ENCODE measurements at regions not wholly inside any gene's neighbourhood (a gene's known extent, or its start where the extent isn't known, plus 50 kb on each side); places are given as distances from the start of the nearest gene placed in this dataset.
"Not testable (repeated sequence)": the region's sequence is repeated elsewhere in the genome, so short reads cannot be mapped to it uniquely, and the experiment has no call there.

GRCh38 chr5:67880876-67881275 lies 334.7 kb upstream of the PIK3R1 start:
- no peak for DNase-seq (ENCODE audit: low read depth in 2 of 2)

- DNase-seq (ENCODE audit: low read depth in 2 of 2) = no peak
Measured at GRCh38 chr5:67880511-67880805, 335.1 kb upstream of the PIK3R1 start.

DNA sequence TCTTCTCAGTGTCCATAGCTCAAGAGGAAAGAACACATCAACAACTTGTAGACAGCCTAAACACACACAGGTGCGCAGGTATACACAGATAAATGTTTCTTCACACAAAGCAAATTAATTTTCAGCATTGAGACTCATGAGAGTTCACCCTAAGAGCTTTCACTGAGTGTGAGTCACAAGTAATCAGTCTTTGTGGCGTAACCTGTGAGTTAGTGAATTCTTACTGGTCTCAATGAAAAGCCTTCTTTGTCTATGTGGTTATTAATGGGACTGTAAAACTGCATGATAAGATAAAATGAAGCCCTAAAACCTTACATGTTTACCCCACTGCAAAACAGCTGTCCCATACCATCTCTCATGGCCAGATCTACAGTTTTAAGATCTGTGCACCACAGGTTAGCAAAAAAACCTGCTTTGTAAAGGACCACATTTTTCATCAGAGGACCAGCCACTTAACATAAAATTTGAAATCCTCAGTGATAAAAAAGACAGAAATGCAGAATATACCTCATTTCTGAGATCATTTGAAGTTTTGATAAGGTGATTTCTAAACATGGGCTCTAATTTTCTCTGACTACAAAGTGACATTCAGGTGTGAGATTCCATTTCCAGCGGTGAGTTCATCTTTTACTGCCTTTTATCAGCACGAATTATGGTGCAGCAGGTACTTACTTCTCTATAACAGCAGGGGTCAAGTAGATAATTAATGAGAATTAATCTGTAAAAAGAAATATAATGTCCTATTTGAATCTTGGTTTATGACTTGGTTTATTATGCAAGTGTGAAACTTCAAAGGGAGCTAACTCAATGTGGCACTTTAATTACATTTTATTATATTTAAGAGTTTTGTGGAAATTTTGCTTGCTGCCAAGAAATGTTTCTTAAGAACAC lies 335.7 kb upstream of the PIK3R1 start:
- no peak for DNase-seq (ENCODE audit: low read depth in 2 of 2)

GRCh38 chr5:67878933-67879332 lies 336.6 kb upstream of the PIK3R1 start:
- no peak for DNase-seq (ENCODE audit: low read depth in 2 of 2)

- DNase-seq (ENCODE audit: low read depth in 2 of 2) = no peak
Measured at GRCh38 chr5:67876371-67876770, 339.2 kb upstream of the PIK3R1 start.

GRCh38 chr5:67875601-67876000 lies 340.0 kb upstream of the PIK3R1 start:
- no peak for DNase-seq (ENCODE audit: low read depth in 2 of 2)

- no peak for DNase-seq (ENCODE audit: low read depth in 2 of 2)
Measured at GRCh38 chr5:67873935-67874334, 341.6 kb upstream of the PIK3R1 start.

- DNase-seq (ENCODE audit: low read depth in 2 of 2) = no peak
Measured at GRCh38 chr5:67870662-67871061, 344.9 kb upstream of the PIK3R1 start.

DNA sequence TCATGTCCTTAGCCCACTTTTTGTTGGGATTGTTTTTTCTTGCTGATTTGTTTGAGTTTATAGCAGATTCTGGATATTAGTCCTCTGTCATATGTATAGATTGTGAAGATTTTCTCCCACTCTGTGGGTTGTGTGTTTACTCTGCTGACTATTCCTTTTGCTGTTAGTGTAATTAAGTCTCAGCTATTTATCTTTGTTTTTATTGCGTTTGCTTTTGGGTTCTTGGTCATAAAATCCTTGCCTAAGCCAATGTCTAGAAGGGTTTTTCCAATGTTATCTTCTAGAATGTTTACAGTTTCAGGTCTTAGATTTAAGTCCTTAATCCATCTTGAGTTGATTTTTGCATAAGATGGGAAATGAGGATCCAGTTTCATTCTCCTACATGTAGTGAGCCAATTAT lies 351.2 kb upstream of the PIK3R1 start:
- not testable (repeated sequence) for DNase-seq (ENCODE audit: low read depth in 2 of 2)

DNA sequence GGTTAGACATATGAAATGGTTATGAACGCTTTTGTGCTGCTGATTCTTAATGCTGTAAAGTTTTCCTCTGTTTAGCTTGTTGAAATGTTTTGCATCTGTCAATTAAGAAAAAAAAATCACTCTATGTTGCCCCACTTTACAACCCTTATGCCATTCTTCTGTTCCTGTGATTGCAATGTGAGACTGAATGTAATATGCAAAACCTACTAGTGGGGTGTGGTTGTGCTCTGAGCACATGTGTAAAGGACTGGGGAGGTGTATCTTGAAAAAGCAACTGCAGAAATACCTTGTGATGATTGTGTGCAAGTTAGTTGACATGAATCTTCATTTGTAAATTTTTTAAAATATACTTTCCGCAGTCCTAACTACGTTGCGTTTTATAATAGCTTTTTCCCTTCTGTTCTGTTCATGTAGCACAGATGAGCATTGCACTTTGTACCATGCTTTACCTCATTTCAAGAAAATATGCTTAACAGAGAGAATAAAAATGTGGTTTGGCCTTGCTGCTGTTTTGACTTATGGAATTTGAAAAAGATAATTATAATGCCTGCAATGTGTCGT lies 357.0 kb upstream of the PIK3R1 start:
- DNase-seq (ENCODE audit: low read depth in 2 of 2) = no peak

- DNase-seq (ENCODE audit: low read depth in 2 of 2) = no peak
Measured at GRCh38 chr5:67857502-67857901, 358.1 kb upstream of the PIK3R1 start.

DNA sequence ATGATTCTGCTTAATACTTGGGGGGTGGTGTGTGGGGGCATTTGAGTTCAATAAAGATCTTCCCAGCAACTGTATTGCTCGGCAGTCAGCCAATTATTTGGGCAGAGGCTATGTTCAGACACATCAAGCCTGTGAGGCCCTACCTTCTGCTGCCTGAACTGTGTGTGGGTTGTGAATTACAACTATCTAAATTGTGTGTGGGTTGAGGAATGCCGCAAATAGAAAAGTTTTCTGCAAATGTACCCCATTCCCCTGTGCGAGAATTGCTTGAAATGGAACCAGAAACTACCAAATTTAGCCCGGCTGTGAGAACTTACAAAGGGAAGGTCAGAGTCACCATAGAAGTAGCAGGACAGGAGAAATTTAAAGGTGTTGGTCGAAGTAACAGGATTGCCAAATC lies 360.0 kb upstream of the PIK3R1 start:
- DNase-seq (ENCODE audit: low read depth in 2 of 2) = no peak

DNA sequence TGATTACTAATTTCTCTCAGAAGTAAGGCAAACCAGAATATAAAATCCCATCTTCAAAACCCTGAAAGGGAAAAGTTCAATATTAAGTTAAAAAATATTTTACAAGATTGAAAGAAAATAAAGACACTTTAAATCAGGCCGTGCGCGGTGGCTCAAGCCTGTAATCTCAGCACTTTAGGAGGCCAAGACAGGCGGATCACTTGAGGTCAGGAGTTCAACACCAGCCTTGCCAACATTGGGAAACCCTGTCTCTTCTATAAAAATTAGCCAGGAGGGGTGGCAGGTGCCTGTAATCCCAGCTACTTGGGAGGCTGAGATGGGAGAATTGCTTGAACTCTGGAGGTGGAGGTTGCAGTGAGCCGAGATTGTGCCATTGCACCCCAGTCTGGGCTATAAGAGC lies 364.6 kb upstream of the PIK3R1 start:
- not testable (repeated sequence) for DNase-seq (ENCODE audit: low read depth in 2 of 2)

- DNase-seq (ENCODE audit: low read depth in 2 of 2) = no peak
Measured at GRCh38 chr5:67844924-67845323, 370.6 kb upstream of the PIK3R1 start.

DNA sequence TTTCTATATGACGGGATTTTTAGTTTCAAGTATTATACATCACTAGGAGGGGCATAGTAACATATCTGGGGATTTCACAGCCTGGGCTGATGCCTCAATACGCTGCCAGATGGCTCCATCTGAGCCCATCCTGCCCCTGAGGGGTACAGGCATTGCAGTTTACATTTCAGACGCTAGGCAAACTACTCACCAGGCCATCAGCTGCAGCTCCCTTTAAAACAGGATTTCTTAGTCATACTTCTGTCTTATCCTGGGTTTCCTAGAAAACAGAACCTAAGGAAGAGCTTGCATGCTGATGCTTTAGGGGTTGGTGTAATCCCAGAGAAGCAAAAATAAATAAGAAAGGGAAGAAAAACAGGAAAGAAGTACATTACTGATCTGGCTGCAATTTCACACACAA lies 372.8 kb upstream of the PIK3R1 start:
- DNase-seq (ENCODE audit: low read depth in 2 of 2) = no peak

GRCh38 chr5:67837225-67837624 lies 378.3 kb upstream of the PIK3R1 start:
- DNase-seq (ENCODE audit: low read depth in 2 of 2) = not testable (repeated sequence)

GRCh38 chr5:67836496-67836895 lies 379.1 kb upstream of the PIK3R1 start:
- not testable (repeated sequence) for DNase-seq (ENCODE audit: low read depth in 2 of 2)

DNA sequence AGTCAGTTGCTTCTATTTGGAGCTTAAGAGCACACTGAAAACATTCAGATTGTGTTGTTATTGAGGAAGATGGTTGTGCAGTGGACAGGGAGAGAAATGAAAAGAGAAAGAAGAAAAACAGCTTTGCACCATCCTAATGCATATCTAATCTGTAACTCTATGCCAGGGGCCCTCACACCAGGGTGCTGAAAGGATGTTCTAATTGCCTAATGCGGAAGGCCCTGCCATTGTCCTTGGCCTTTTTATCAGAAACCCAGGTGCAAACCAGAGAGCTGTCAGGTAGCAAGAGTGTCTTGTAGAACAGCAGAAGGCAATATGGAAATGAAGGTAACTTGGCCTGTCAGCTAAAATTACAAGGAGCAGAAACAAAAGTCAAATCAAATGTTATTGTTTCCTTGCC lies 384.5 kb upstream of the PIK3R1 start:
- no peak for DNase-seq (ENCODE audit: low read depth in 2 of 2)

DNA sequence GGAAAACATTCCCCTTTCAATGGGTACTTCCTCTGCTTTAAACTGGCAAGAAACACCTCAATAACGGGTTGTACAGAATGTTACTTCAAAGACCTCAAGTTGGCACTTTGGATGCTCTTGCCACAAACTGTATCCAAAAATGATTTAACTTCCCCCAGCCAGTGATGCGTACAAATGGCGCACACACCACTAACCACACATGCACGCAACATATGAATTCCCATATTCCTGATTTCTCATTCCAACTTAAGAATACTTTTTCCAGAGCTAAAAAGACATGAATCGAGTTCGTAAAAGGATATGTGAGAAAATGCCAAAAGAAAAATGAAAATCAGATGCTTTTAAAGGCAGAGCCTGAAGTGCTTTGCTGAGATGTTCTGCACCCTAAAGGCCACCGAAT lies 388.0 kb upstream of the PIK3R1 start:
- no peak for DNase-seq (ENCODE audit: low read depth in 2 of 2)

GRCh38 chr5:67824852-67825251 lies 390.7 kb upstream of the PIK3R1 start:
- no peak for DNase-seq (ENCODE audit: low read depth in 2 of 2)

DNA sequence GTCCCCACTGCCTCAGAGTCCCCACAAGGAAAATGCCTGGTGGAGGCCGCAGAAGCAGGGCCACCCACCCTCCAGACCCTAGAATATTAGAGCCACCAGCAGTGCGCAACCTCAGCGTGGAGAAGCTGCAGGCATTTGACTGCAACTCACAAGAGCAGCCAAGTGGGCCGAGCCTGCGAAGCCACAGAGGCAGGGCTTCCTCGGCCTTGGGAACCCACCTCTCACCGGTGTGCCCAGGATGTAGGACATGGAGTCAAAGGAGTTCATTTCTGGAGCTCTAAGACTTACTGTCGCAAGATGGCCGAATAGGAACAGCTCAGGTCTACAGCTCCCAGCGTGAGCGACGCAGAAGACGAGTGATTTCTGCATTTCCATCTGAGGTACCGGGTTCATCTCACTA lies 397.9 kb upstream of the PIK3R1 start:
- DNase-seq (ENCODE audit: low read depth in 2 of 2) = no peak

DNA sequence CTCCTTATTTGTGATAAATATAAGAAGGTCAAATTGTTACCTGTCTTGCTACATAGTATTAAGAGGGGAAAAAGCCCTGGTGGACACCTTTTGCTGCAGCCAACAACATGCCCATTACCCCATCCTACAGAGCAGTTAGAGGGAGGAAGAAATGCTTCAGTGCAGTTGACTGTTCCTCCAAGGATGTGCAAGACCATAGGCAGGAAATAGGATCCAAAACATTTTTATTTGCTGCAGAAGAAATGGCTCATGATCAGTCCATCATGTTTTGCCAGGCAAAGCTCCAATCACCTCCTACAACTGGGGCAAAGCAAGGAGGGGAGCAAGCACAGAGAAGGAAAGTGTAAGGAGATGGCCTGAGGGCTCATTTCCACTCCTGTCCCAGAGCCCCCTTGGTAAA lies 399.1 kb upstream of the PIK3R1 start:
- DNase-seq (ENCODE audit: low read depth in 2 of 2) = no peak

DNA sequence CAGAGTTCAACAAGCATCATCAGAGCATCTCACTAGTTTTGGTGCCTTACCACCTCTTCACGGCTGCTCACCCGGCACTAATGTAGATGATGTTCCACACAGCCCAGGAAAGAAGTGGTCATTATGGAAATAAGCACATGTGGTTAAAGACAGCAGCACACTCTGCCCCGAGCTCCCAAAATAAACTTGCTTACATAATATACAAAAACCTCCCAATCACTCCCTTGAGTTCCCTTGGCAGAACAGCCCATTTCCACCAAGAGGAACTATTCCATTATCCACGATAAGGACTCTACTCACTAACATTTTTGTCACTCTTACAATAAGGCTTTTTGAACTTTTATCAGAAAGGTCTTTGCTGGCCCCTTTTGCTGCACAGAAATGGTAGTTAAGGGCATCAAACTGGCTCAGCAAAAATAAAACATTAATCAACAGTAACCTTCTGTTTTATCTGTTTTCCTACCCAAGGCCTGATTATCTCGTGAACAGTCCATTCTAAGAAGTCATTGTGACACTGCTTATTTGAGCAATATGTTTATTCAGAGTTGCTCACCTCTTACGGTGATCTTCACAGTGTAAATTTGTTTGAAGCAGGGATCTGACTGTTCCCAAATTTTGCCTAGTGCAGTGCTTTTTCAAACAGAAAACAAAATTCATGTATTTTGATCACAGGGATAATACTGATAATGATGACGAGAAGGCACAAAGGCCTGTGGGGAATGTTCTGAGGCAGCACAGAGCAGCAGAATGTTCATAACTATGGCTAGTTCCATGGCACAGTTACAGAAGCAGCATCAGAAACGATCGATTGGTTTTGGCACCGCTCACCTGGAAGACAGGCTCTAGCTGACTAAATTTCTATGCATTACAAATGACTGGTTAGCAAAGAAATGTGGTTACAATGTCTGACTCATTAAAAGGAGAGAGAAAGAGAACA lies 399.8 kb upstream of the PIK3R1 start:
- DNase-seq (ENCODE audit: low read depth in 2 of 2) = no peak

Measured in activated CD4-positive, alpha-beta T cell treated with anti-CD3 and anti-CD28 coated beads for 24 hours (primary cell).